ENCODE measurements at regions not wholly inside any gene's neighbourhood (a gene's known extent, or its start where the extent isn't known, plus 50 kb on each side); places are given as distances from the start of the nearest gene placed in this dataset.

- TF ChIP-seq, protein P1, sequence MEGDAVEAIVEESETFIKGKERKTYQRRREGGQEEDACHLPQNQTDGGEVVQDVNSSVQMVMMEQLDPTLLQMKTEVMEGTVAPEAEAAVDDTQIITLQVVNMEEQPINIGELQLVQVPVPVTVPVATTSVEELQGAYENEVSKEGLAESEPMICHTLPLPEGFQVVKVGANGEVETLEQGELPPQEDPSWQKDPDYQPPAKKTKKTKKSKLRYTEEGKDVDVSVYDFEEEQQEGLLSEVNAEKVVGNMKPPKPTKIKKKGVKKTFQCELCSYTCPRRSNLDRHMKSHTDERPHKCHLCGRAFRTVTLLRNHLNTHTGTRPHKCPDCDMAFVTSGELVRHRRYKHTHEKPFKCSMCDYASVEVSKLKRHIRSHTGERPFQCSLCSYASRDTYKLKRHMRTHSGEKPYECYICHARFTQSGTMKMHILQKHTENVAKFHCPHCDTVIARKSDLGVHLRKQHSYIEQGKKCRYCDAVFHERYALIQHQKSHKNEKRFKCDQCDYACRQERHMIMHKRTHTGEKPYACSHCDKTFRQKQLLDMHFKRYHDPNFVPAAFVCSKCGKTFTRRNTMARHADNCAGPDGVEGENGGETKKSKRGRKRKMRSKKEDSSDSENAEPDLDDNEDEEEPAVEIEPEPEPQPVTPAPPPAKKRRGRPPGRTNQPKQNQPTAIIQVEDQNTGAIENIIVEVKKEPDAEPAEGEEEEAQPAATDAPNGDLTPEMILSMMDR (conservative IDR thresholded peaks at IDR 0.05; ENCODE audit: low read depth, low read length): no peak
- no peak for TF ChIP-seq EZH2phosphoT487 (IDR thresholded peaks at IDR 0.05; ENCODE audit: borderline replicate concordance, low read length)
- TF ChIP-seq EZH2 (IDR thresholded peaks at IDR 0.05; ENCODE audit: low read length, unreplicated experiment): no peak
Observed at GRCh38 chr10:2438248-2438939, 629.0 kb upstream of the PFKP start.

Data from PC-3 (cell line).